Activated CD8-positive, alpha-beta memory T cell treated with anti-CD3 and anti-CD28 coated beads, Interleukin-2, amount 50 U/mL, for 48 hours (primary cell): ENCODE measurements at regions not wholly inside any gene's neighbourhood (a gene's known extent, or its start where the extent isn't known, plus 50 kb on each side); places are given as distances from the start of the nearest gene placed in this dataset.
"Not testable (repeated sequence)": the region's sequence is repeated elsewhere in the genome, so short reads cannot be mapped to it uniquely, and the experiment has no call there.

Source experiments
- DNase-seq: peaks from one replicate; pipeline ENCODE4 v3.0.0-alpha.2; 2020

- DNase-seq: no peak
Observed at GRCh38 chr11:39462506-39462905, 1996.9 kb downstream of the LRRC4C start.

- DNase-seq: no peak
Observed at GRCh38 chr11:39461066-39461465, 1998.4 kb downstream of the LRRC4C start.

GRCh38 chr11:39459606-39460005 lies 1999.8 kb downstream of the LRRC4C start:
- no peak for DNase-seq

GRCh38 chr11:39458481-39458880 lies 2001.0 kb downstream of the LRRC4C start:
- no peak for DNase-seq

GRCh38 chr11:39443424-39444022 lies 2015.9 kb downstream of the LRRC4C start:
- no peak for DNase-seq

- DNase-seq: no peak
Observed at GRCh38 chr11:39442177-39442576, 2017.3 kb downstream of the LRRC4C start.

- no peak for DNase-seq
Observed at GRCh38 chr11:39435641-39436040, 2023.8 kb downstream of the LRRC4C start.

- no peak for DNase-seq
Observed at GRCh38 chr11:39434466-39434865, 2025.0 kb downstream of the LRRC4C start.

- DNase-seq: no peak
Observed at GRCh38 chr11:39432929-39433328, 2026.5 kb downstream of the LRRC4C start.

GRCh38 chr11:39425226-39425625 lies 2034.2 kb downstream of the LRRC4C start:
- no peak for DNase-seq

GRCh38 chr11:39412117-39412516 lies 2047.3 kb downstream of the LRRC4C start:
- no peak for DNase-seq

GRCh38 chr11:39385911-39386310 lies 2073.5 kb downstream of the LRRC4C start:
- DNase-seq: no peak

- DNase-seq: no peak
Observed at GRCh38 chr11:39374963-39375698, 2084.3 kb downstream of the LRRC4C start.

GRCh38 chr11:39367534-39367933 lies 2091.9 kb downstream of the LRRC4C start:
- DNase-seq: no peak

- no peak for DNase-seq
Observed at GRCh38 chr11:39365809-39366436, 2093.5 kb downstream of the LRRC4C start.

GRCh38 chr11:39363571-39363970 lies 2095.9 kb downstream of the LRRC4C start:
- no peak for DNase-seq

- no peak for DNase-seq
Observed at GRCh38 chr11:39361557-39361956, 2097.9 kb downstream of the LRRC4C start.

GRCh38 chr11:39345834-39346442 lies 2113.5 kb downstream of the LRRC4C start:
- DNase-seq: no peak

- DNase-seq: no peak
Observed at GRCh38 chr11:39341461-39341860, 2118.0 kb downstream of the LRRC4C start.

GRCh38 chr11:39333006-39333405 lies 2126.4 kb downstream of the LRRC4C start:
- not testable (repeated sequence) for DNase-seq

- DNase-seq: no peak
Observed at GRCh38 chr11:39327302-39327701, 2132.2 kb downstream of the LRRC4C start.

GRCh38 chr11:39311888-39312287 lies 2147.6 kb downstream of the LRRC4C start:
- DNase-seq: not testable (repeated sequence)

- no peak for DNase-seq
Observed at GRCh38 chr11:39304586-39304985, 2154.9 kb downstream of the LRRC4C start.

GRCh38 chr11:39294648-39295047 lies 2164.8 kb downstream of the LRRC4C start:
- DNase-seq: no peak
